Mucosa of rectum (tissue), 2 donors: ENCODE measurements at regions not wholly inside any gene's neighbourhood (a gene's known extent, or its start where the extent isn't known, plus 50 kb on each side); places are given as distances from the start of the nearest gene placed in this dataset.

Source experiments
- H3K27ac ChIP-seq, 2 donors: one replicate each; pipeline ENCODE4 v1.7.0; 2013; ENCODE audit warnings: inconsistent platforms in 2 of 2, low read depth in 2 of 2, low read length in 2 of 2
- H3K27me3 ChIP-seq, 2 donors: one replicate each; pipeline ENCODE4 v1.7.0; 2013; ENCODE audit warnings: low read length in 2 of 2; ENCODE audit not compliant: control insufficient read depth in 2 of 2, insufficient read depth in 2 of 2
- H3K36me3 ChIP-seq, 2 donors: one replicate each; pipeline ENCODE4 v1.7.0; 2013; ENCODE audit warnings: low read length in 2 of 2; ENCODE audit not compliant: control insufficient read depth in 2 of 2, insufficient read depth in 2 of 2
- H3K4me1 ChIP-seq, 2 donors: one replicate each; pipeline ENCODE4 v1.7.0; 2013; ENCODE audit warnings: low read length in 2 of 2, mild to moderate bottlenecking in 1 of 2; ENCODE audit not compliant: control insufficient read depth in 2 of 2, insufficient read depth in 2 of 2
- H3K4me3 ChIP-seq, 2 donors: one replicate each; pipeline ENCODE4 v1.7.0; 2013; ENCODE audit warnings: low read length in 2 of 2
- H3K9ac ChIP-seq, 2 donors: one replicate each; pipeline ENCODE4 v1.7.0; 2013; ENCODE audit warnings: low read length in 2 of 2, low read depth in 1 of 2, mild to moderate bottlenecking in 1 of 2
- H3K9me3 ChIP-seq, 2 donors: one replicate each; pipeline ENCODE4 v1.7.0; 2013; ENCODE audit warnings: low read length in 2 of 2; ENCODE audit not compliant: control insufficient read depth in 2 of 2
- donor health status: healthy.
- donor health status: Normal muscosa, but diverticular disease.

DNA sequence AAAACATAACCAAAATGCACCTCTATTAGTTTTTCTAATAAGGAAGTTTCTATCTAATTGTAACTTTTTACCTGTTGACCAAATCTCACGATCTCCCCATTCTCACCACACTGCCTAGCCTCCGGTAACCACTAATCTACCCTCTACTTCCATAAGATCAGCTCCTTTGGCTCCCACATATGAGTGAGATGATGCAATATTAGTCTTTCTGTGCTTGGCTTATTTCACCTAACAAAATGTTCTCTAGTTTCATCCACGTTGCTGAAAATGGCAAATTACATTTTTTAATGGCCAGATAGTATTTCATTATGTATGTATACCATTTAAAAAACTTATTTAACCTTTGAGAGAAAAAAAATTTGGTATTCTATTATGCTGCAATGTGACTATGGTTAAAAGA, 379.0 kb upstream of the NXPH2 start:
- H3K4me1 ChIP-seq, result no peaks in the 10 kb centered on the region
- no peak overlapping the region for H3K9ac ChIP-seq
- no peaks in the 10 kb centered on the region for H3K9me3 ChIP-seq
- H3K4me3 ChIP-seq, result no peak overlapping the region
- H3K27ac ChIP-seq, result no peak overlapping the region
- no peaks in the 10 kb centered on the region for H3K36me3 ChIP-seq
- no peaks in the 10 kb centered on the region for H3K27me3 ChIP-seq

DNA sequence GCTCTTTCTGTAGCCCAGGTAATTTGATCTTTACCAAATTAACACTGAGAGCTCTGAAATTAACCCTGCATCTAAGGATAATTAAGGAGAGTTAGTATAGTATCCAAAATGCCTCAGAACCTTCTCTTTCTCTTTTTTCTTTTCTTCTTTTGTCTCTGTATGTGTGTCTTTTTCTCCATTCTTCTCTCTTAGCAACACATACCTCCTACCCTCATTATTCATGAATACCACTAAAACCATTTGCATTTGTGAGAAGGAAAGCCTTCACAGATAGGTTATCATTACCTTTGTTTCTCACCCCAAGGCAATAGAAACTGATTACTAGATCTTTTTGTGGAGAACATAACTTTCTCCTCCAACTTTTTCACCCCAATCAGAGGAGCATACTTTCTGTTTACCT, 376.5 kb upstream of the NXPH2 start:
- H3K36me3 ChIP-seq, result no peaks in the 10 kb centered on the region
- no peak overlapping the region for H3K9ac ChIP-seq
- no peak overlapping the region for H3K27ac ChIP-seq
- no peaks in the 10 kb centered on the region for H3K9me3 ChIP-seq
- no peaks in the 10 kb centered on the region for H3K4me1 ChIP-seq
- no peaks in the 10 kb centered on the region for H3K27me3 ChIP-seq
- H3K4me3 ChIP-seq, result no peak overlapping the region

DNA sequence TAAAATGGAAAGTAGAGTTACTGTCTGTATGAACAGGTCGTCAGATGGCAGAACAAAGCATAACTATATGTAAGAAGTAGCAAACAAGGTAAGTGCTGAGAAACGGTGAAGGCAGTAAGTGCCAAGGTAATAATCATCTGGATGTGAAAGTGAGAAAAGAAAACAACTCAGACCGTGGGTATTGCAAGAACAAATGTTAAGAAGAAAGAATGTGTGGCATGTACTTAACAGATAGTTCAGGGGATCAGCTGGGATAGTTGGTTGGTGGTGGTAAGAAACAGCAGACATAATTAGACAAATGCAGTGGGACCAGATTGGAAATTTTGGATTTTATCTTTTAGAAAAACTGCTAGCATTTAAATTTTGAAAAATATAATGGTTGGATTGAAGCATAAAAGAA, 375.8 kb upstream of the NXPH2 start:
- H3K4me1 ChIP-seq, result no peaks in the 10 kb centered on the region

DNA sequence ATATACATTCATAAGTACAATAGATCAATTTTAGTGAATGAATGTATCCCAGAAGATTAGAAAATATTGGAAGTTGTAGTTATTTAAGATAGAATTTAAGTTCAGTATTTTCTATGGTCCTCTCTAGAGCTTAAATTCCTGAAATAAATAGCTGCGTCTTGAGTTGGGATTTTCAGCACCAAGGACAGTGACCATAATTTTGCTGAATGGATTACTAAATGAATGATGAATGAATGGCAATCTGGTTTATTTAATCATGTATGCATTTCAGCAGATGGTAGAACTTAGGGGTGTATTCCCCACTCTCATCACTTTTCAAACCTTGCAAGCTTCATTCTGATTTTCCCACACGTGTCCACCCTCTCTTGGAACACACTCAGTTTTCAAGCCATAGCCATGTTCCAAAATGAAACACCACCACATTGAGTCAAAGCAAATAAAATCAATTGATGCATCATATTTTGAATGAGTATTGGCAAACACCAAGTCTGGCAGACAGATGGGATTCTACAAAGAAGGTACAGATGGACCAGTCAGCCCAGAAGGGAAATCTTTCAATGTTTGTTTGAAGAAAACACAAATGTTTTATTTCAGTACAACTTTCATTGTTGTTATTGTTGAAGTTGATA, 362.2 kb upstream of the NXPH2 start:
- H3K9me3 ChIP-seq, result no peaks in the 10 kb centered on the region
- no peak overlapping the region for H3K9ac ChIP-seq
- no peaks in the 10 kb centered on the region for H3K36me3 ChIP-seq
- H3K4me3 ChIP-seq, result no peak overlapping the region
- H3K27ac ChIP-seq, result no peak overlapping the region
- no peaks in the 10 kb centered on the region for H3K4me1 ChIP-seq
- no peaks in the 10 kb centered on the region for H3K27me3 ChIP-seq

More for the DNA sequence above, 375.8 kb upstream of the NXPH2 start:
- Histone ChIP-seq H3K4me3 (no peak overlapping the region), H3K27me3 (no peaks in the 10 kb centered on the region), H3K36me3 (no peaks in the 10 kb centered on the region), H3K27ac (no peak overlapping the region), H3K9me3 (no peaks in the 10 kb centered on the region), H3K9ac (no peak overlapping the region)

DNA sequence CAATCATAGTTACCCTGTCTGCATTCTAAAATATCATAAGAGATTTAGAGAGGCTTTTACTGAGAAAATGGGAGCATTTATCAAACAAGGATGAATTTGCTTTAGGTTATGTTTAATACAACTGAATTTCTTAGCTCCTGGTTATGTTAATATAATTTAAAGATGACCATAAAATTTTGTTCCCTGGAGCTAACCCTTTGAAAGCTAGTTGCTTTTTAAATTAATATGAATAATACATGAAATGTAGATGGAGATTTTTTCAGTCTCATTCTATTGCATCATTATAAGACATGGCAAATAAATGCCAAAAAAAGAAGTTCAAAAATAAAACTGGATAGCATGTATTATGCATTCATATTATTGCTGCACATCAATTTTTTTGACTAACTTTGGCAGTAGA, 344.1 kb upstream of the NXPH2 start:
- Histone ChIP-seq H3K27me3 (no peaks in the 10 kb centered on the region), H3K27ac (no peak overlapping the region), H3K4me1 (no peaks in the 10 kb centered on the region), H3K9me3 (no peaks in the 10 kb centered on the region), H3K36me3 (no peaks in the 10 kb centered on the region), H3K9ac (no peak overlapping the region), H3K4me3 (no peak overlapping the region)

DNA sequence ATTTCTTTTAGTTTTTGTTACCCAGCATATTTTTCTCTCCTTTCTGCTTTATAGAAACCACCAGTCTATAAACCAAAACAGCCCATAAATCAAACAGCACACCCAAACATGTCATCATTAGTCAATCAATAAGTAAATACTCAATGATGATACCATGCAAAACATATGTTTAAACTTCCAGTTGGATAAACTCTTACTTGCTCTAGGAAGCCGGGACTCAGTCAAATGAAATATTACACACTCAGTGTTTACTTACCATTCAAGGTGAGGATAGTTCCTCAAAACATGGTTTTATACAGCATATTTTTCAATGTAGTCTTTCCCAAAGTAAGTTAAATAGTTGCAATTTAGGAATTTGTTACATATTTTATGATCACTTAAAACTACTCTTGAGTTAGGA, 343.6 kb upstream of the NXPH2 start:
- no peaks in the 10 kb centered on the region for H3K36me3 ChIP-seq
- H3K9me3 ChIP-seq, result no peaks in the 10 kb centered on the region
- no peaks in the 10 kb centered on the region for H3K27me3 ChIP-seq
- no peak overlapping the region for H3K4me3 ChIP-seq
- H3K9ac ChIP-seq, result no peak overlapping the region
- no peak overlapping the region for H3K27ac ChIP-seq
- H3K4me1 ChIP-seq, result no peaks in the 10 kb centered on the region

DNA sequence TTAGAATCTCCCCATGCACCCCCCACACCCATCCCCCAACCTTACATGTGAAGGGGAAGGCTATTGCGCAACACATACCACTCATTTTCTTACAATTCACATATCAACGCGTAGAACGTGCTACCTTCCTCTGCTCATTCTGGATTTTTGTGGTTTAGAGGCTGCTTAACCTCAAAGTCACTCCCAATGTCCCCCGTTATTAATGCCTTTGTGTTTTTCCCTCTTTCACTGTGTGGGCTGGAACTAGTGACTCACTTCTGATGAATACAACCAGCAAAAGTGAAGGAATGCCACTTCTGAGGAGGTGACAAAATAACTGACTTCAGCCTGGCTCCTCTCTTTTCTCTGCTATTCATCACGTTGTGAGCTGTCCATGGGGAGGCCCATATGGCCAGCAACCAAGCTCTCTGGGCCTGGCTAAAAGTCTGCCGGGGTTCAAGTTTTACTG, 342.5 kb upstream of the NXPH2 start:
- Histone ChIP-seq H3K4me1 (no peaks in the 10 kb centered on the region), H3K36me3 (no peaks in the 10 kb centered on the region), H3K27me3 (no peaks in the 10 kb centered on the region), H3K27ac (no peak overlapping the region), H3K4me3 (no peak overlapping the region), H3K9ac (no peak overlapping the region), H3K9me3 (no peaks in the 10 kb centered on the region)

DNA sequence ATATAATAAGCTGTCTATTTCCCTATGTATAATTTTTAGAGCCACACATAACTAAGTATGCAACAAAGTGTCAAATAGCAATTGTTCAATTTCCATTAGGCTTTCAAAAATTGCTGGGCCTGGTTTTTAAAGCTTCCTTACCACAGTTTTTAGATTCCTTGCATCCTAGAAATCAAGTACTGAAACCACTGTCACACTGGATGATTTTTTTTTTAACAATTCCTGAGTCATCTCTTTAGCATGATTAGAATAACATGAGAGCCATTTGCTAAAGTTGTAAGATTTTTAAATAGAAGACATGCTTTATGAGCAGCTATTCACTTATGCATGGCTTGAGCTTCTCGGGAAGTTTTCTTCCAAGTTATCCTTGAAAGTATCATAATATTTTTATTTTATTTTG, 319.5 kb upstream of the NXPH2 start:
- no peak overlapping the region for H3K27ac ChIP-seq
- no peaks in the 10 kb centered on the region for H3K36me3 ChIP-seq
- H3K27me3 ChIP-seq, result no peaks in the 10 kb centered on the region
- H3K4me3 ChIP-seq, result no peak overlapping the region
- no peaks in the 10 kb centered on the region for H3K9me3 ChIP-seq
- H3K9ac ChIP-seq, result no peak overlapping the region
- no peaks in the 10 kb centered on the region for H3K4me1 ChIP-seq

DNA sequence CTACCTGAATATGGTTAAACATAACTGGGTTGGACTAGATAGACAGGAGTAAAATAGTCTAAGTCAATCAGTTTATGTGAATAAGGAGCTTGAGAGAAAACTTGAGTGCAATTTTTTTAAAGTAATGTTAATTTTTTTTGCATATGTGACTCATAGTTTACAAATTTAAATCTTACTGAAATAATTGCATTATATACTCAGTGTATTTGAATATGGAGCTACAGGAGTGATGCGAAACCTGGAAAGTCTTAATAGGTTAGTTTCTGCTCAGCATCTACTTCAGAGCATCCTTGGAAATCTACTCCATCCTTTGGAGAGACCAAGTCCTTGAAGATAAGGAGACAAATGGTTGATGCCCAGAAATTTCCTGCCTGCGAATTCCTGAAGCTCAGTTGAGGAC, 318.8 kb upstream of the NXPH2 start:
- Histone ChIP-seq H3K9ac (no peak overlapping the region), H3K27me3 (no peaks in the 10 kb centered on the region), H3K9me3 (no peaks in the 10 kb centered on the region), H3K4me1 (no peaks in the 10 kb centered on the region), H3K36me3 (no peaks in the 10 kb centered on the region), H3K27ac (no peak overlapping the region), H3K4me3 (no peak overlapping the region)

DNA sequence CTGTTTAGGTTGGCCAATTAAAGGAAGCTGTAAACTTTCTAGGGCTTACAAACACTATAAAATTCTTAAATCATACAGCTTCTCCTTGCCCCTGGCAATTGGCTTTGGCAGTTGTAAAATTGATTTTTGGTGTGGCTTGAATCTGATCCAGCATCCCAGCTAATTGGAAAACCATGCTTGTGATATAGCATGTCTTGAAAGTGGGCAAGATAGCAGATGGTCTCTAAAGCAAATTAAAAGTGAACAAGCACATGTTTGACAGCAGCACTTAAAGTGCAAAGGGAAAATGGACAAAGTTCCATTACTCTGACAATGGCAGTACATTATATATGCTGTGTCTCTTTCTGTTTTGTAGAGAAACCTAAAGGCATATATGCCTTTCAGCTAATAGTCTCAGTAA, 302.9 kb upstream of the NXPH2 start:
- H3K36me3 ChIP-seq, result no peaks in the 10 kb centered on the region
- no peaks in the 10 kb centered on the region for H3K27me3 ChIP-seq
- H3K27ac ChIP-seq, result no peak overlapping the region
- no peaks in the 10 kb centered on the region for H3K4me1 ChIP-seq
- H3K9me3 ChIP-seq, result no peaks in the 10 kb centered on the region
- H3K9ac ChIP-seq, result no peak overlapping the region
- H3K4me3 ChIP-seq, result no peak overlapping the region

DNA sequence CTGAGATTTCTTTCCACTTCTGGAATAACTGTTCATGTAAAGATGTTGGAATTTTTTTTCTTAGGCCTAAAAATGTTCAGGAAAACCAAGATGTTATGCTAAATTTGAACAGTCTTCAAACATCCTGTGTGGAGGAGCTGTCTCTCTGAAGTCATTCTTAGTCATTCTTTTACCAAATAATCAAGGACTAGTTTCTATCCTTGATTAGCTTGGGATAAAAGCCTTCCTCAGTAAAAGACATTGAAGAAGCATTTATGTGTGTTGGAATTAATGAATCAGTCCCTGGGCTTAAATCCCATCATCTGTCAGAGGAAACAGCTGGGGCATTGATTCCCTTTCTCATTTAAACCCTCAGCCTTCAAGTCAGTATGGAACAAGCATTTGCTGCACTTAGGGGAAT, 300.1 kb upstream of the NXPH2 start:
- Histone ChIP-seq H3K9ac (no peak overlapping the region), H3K4me3 (no peak overlapping the region), H3K27ac (no peak overlapping the region), H3K9me3 (no peaks in the 10 kb centered on the region), H3K4me1 (no peaks in the 10 kb centered on the region), H3K36me3 (no peaks in the 10 kb centered on the region), H3K27me3 (no peaks in the 10 kb centered on the region)
